Transverse colon (tissue), 4 donors: ENCODE measurements at regions not wholly inside any gene's neighbourhood (a gene's known extent, or its start where the extent isn't known, plus 50 kb on each side); places are given as distances from the start of the nearest gene placed in this dataset.

Experiments
- POLR2A ChIP-seq: fragments of 450-650 bp; IDR thresholded peaks from one replicate; pipeline ENCODE4 v1.6.1; 2016; ENCODE audit warnings: antibody characterized with exemption, mild to moderate bottlenecking, moderate library complexity
- POLR2AphosphoS5 ChIP-seq, 3 donors: sonication (generic); formaldehyde crosslinking; IDR thresholded peaks; one replicate each; pipeline ENCODE4 v1.6.1; 2016; ENCODE audit warnings: antibody characterized with exemption in 3 of 3
- TF ChIP-seq, protein P1 (sequence below), 5 experiments: fragments of 200-600 bp in 3 of 5; fragments of 450-650 bp in 2 of 5; sonication (generic) in 3 of 5; IDR thresholded peaks; 1 replicate in 2 of 5; 2 replicates in 3 of 5; pipeline ENCODE4 v1.5.1; 2016 to 2017; ENCODE audit warnings: antibody characterized with exemption in 5 of 5, inconsistent platforms in 3 of 5, mild to moderate bottlenecking in 2 of 5, moderate library complexity in 1 of 5

DNA sequence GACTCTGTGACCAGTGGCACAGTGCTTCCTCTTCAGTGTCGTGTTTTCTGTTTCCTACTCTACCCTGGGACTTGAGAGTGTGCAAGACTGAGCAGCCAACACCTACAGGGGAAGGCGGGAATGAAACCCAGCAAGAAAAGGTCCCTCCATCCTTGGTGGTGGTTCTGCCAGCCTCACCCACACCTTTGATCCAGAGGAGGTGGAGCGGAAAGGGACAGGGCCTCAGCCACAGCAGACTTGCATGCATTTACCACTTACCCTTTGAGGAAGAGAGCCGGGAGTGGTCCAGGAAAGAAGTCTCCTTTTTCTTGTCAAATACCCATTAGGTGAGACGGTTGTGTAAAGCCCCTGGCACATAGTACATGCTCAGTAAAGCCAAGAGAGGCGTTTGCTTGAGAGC is 164.8 kb upstream of the ZNF536 start:
- TF ChIP-seq, protein P1, sequence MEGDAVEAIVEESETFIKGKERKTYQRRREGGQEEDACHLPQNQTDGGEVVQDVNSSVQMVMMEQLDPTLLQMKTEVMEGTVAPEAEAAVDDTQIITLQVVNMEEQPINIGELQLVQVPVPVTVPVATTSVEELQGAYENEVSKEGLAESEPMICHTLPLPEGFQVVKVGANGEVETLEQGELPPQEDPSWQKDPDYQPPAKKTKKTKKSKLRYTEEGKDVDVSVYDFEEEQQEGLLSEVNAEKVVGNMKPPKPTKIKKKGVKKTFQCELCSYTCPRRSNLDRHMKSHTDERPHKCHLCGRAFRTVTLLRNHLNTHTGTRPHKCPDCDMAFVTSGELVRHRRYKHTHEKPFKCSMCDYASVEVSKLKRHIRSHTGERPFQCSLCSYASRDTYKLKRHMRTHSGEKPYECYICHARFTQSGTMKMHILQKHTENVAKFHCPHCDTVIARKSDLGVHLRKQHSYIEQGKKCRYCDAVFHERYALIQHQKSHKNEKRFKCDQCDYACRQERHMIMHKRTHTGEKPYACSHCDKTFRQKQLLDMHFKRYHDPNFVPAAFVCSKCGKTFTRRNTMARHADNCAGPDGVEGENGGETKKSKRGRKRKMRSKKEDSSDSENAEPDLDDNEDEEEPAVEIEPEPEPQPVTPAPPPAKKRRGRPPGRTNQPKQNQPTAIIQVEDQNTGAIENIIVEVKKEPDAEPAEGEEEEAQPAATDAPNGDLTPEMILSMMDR (IDR thresholded peaks at IDR 0.05) = no peak
- TF ChIP-seq POLR2A (no peak), POLR2AphosphoS5 (IDR thresholded peaks at IDR 0.05) (no peak)
